Mesenchymal stem cell (in vitro differentiated cells and primary cell): ENCODE measurements at regions not wholly inside any gene's neighbourhood (a gene's known extent, or its start where the extent isn't known, plus 50 kb on each side); places are given as distances from the start of the nearest gene placed in this dataset.
A peak's percentile ranks its signal among the peaks of the same experiment; 100 is the strongest.

Experiments used
- DNase-seq: peaks from one replicate; pipeline ENCODE4 v3.0.0-alpha.2; 2013
- H2AFZ ChIP-seq: one replicate; pipeline ENCODE4 v1.6.1; 2013; ENCODE audit warnings: low read depth, mild to moderate bottlenecking, control low read depth, inconsistent platforms, low read length, moderate library complexity
- H2AK5ac ChIP-seq: 2 replicates; pipeline ENCODE4 v1.6.1; 2013; ENCODE audit warnings: low read length, moderate library complexity, mild to moderate bottlenecking, inconsistent platforms; ENCODE audit not compliant: severe bottlenecking
- H2BK120ac ChIP-seq: one replicate; pipeline ENCODE4 v1.6.1; 2013; ENCODE audit warnings: low read depth, mild to moderate bottlenecking, inconsistent platforms, low read length, moderate library complexity
- H2BK12ac ChIP-seq, 2 experiments: one replicate each; pipeline ENCODE4 v1.6.1; 2013; ENCODE audit warnings: inconsistent platforms in 2 of 2, low read length in 2 of 2, mild to moderate bottlenecking in 2 of 2, moderate library complexity in 2 of 2, control low read depth in 1 of 2
- H2BK15ac ChIP-seq: one replicate; pipeline ENCODE4 v1.6.1; 2013; ENCODE audit warnings: mild to moderate bottlenecking, low read depth, inconsistent platforms; ENCODE audit not compliant: poor library complexity, severe bottlenecking
- H2BK5ac ChIP-seq: 2 replicates; pipeline ENCODE4 v1.6.1; 2013; ENCODE audit warnings: low read depth, mild to moderate bottlenecking, low read length, control low read depth, inconsistent platforms; ENCODE audit not compliant: poor library complexity, severe bottlenecking
- H3K14ac ChIP-seq, 2 experiments: one replicate each; pipeline ENCODE4 v1.6.1; 2013; ENCODE audit warnings: inconsistent platforms in 2 of 2, low read length in 2 of 2, control low read depth in 1 of 2, mild to moderate bottlenecking in 1 of 2, moderate library complexity in 1 of 2
- H3K18ac ChIP-seq, 2 experiments: one replicate each; pipeline ENCODE4 v1.6.1; 2013; ENCODE audit warnings: inconsistent platforms in 2 of 2, low read length in 2 of 2, control low read depth in 1 of 2, low read depth in 1 of 2, mild to moderate bottlenecking in 1 of 2
- H3K23ac ChIP-seq, 2 experiments: one replicate each; pipeline ENCODE4 v1.6.1; 2013; ENCODE audit warnings: inconsistent platforms in 2 of 2, low read length in 2 of 2, mild to moderate bottlenecking in 2 of 2, moderate library complexity in 2 of 2, control low read depth in 1 of 2
- H3K27ac ChIP-seq: 2 replicates; pipeline ENCODE4 v1.5.1; 2013; ENCODE audit warnings: mild to moderate bottlenecking, moderate library complexity, low read length, control low read depth, inconsistent platforms; ENCODE audit not compliant: poor library complexity, severe bottlenecking
- H3K27me3 ChIP-seq, 2 experiments: 2 replicates each; pipeline versions ENCODE4 v1.6.1 to v1.7.0; 2013; ENCODE audit warnings: low read length in 2 of 2, mild to moderate bottlenecking in 2 of 2, moderate library complexity in 2 of 2, control low read depth in 1 of 2, inconsistent platforms in 1 of 2; ENCODE audit not compliant: control insufficient read depth in 1 of 2, insufficient read depth in 1 of 2
- H3K36me3 ChIP-seq, 2 experiments: 2 replicates each; pipeline versions ENCODE4 v1.6.1 to v1.7.0; 2013; ENCODE audit warnings: low read length in 2 of 2, control low read depth in 1 of 2, inconsistent platforms in 1 of 2, low read depth in 1 of 2, mild to moderate bottlenecking in 1 of 2; ENCODE audit not compliant: insufficient read depth in 2 of 2, control insufficient read depth in 1 of 2
- H3K4ac ChIP-seq, 2 experiments: one replicate each; pipeline ENCODE4 v1.6.1; 2013; ENCODE audit warnings: inconsistent platforms in 2 of 2, low read length in 2 of 2, mild to moderate bottlenecking in 2 of 2, moderate library complexity in 2 of 2, control low read depth in 1 of 2, low read depth in 1 of 2
- H3K4me1 ChIP-seq: 2 replicates; pipeline ENCODE4 v1.6.1; 2013; ENCODE audit warnings: low read depth, low read length, control low read depth; ENCODE audit not compliant: control insufficient read depth, insufficient read depth
- H3K4me2 ChIP-seq: 2 replicates; pipeline ENCODE4 v1.6.1; 2013; ENCODE audit warnings: low read length, mild to moderate bottlenecking, inconsistent platforms; ENCODE audit not compliant: poor library complexity, severe bottlenecking
- H3K4me3 ChIP-seq, 2 experiments: 2 replicates each; pipeline versions ENCODE4 v1.5.1 to v1.7.0; 2013; ENCODE audit warnings: low read length in 2 of 2, mild to moderate bottlenecking in 2 of 2, control low read depth in 1 of 2, low read depth in 1 of 2; ENCODE audit not compliant: insufficient read depth in 1 of 2
- H3K79me1 ChIP-seq: replicated peaks from 2 replicates; pipeline ENCODE4 v1.6.1; 2013; ENCODE audit warnings: mild to moderate bottlenecking, control low read depth, low read length, inconsistent platforms; ENCODE audit not compliant: poor library complexity, severe bottlenecking
- H3K9ac ChIP-seq: 2 replicates; pipeline ENCODE4 v1.7.0; 2013; ENCODE audit warnings: mild to moderate bottlenecking, low read length, moderate library complexity
- H3K9me3 ChIP-seq: 2 replicates; pipeline ENCODE4 v1.7.0; 2013; ENCODE audit warnings: mild to moderate bottlenecking, low read length; ENCODE audit not compliant: control insufficient read depth
- H4K8ac ChIP-seq: one replicate; pipeline ENCODE4 v1.6.1; 2013; ENCODE audit warnings: inconsistent platforms, mild to moderate bottlenecking, low read length, moderate library complexity
- H4K91ac ChIP-seq: one replicate; pipeline ENCODE4 v1.6.1; 2013; ENCODE audit warnings: mild to moderate bottlenecking, low read length, inconsistent platforms
- WGBS: methylation state at CpG from one replicate; pipeline ENCODE4 v1.1.7; 2013; ENCODE audit warnings: mixed read lengths; 5-methylcytosine and 5-hydroxymethylcytosine counted together

- no peak overlapping the region for H4K91ac ChIP-seq
- DNase-seq, result no peak
- H3K23ac ChIP-seq, result no peak overlapping the region
- H4K8ac ChIP-seq, result no peak overlapping the region
- no peak overlapping the region for H3K14ac ChIP-seq
- H3K18ac ChIP-seq, result no peak overlapping the region
- no peaks in the 10 kb centered on the region for H3K79me1 ChIP-seq
- H2AK5ac ChIP-seq, result no peak overlapping the region
- H2BK120ac ChIP-seq, result no peak overlapping the region
- no peak overlapping the region for H3K4me2 ChIP-seq
- no peaks in the 10 kb centered on the region for H3K36me3 ChIP-seq
- H3K9ac ChIP-seq, result no peak overlapping the region
- H3K4me1 ChIP-seq, result no peaks in the 10 kb centered on the region
- no peak overlapping the region for H3K4me3 ChIP-seq
- H3K27ac ChIP-seq, result no peak overlapping the region
- peaks cover 5% of the 10 kb centered on the region for H3K9me3 ChIP-seq
- H3K27me3 ChIP-seq, result no peaks in the 10 kb centered on the region
- no peak overlapping the region for H2BK5ac ChIP-seq
- WGBS, result 80% methylated on average over 1 of the region's 1 CpG
- no peak overlapping the region for H2BK12ac ChIP-seq
- no peak overlapping the region for H3K4ac ChIP-seq
- no peak overlapping the region for H2AFZ ChIP-seq
- H2BK15ac ChIP-seq, result no peak overlapping the region
These were observed 421.9 kb upstream of the PRR20A start for GRCh38 chr13:56718791-56719190.

GRCh38 chr13:56720841-56721240 is 419.9 kb upstream of the PRR20A start:
- Histone ChIP-seq H3K4me3 (no peak overlapping the region), H3K27ac (no peak overlapping the region), H2AK5ac (no peak overlapping the region), H2BK15ac (no peak overlapping the region), H3K27me3 (no peaks in the 10 kb centered on the region), H3K18ac (no peak overlapping the region), H3K79me1 (no peaks in the 10 kb centered on the region), H2AFZ (no peak overlapping the region), H3K4me2 (no peak overlapping the region), H3K23ac (no peak overlapping the region), H3K36me3 (no peaks in the 10 kb centered on the region), H3K4me1 (no peaks in the 10 kb centered on the region), H2BK5ac (no peak overlapping the region), H3K14ac (no peak overlapping the region), H2BK12ac (no peak overlapping the region), H4K91ac (no peak overlapping the region), H3K4ac (no peak overlapping the region), H3K9ac (no peak overlapping the region), H2BK120ac (peak overlapping the region; percentile 49), H4K8ac (no peak overlapping the region), H3K9me3 (peaks cover 5% of the 10 kb centered on the region)
- no peak for DNase-seq
- 100% methylated on average over 1 of the region's 1 CpG for WGBS

- Histone ChIP-seq H3K27me3 (no peaks in the 10 kb centered on the region), H3K9me3 (peaks cover 16% of the 10 kb centered on the region), H3K79me1 (no peaks in the 10 kb centered on the region), H2BK120ac (no peak overlapping the region), H3K18ac (no peak overlapping the region), H3K4ac (no peak overlapping the region), H2BK12ac (no peak overlapping the region), H4K8ac (no peak overlapping the region), H3K4me3 (no peak overlapping the region), H2BK5ac (no peak overlapping the region), H3K9ac (no peak overlapping the region), H3K14ac (no peak overlapping the region), H2BK15ac (no peak overlapping the region), H2AFZ (no peak overlapping the region), H3K23ac (no peak overlapping the region), H3K27ac (no peak overlapping the region), H2AK5ac (no peak overlapping the region), H4K91ac (no peak overlapping the region), H3K36me3 (no peaks in the 10 kb centered on the region), H3K4me1 (no peaks in the 10 kb centered on the region), H3K4me2 (no peak overlapping the region)
- DNase-seq, result no peak
- WGBS, result 97% methylated on average over 30 of the region's 35 CpGs
These were observed 405.2 kb upstream of the PRR20A start for GRCh38 chr13:56735537-56735942.

GRCh38 chr13:56736966-56737365 is 403.8 kb upstream of the PRR20A start:
- Histone ChIP-seq H2AFZ (no peak overlapping the region), H3K9ac (no peak overlapping the region), H4K8ac (no peak overlapping the region), H2BK5ac (no peak overlapping the region), H3K14ac (no peak overlapping the region), H3K23ac (no peak overlapping the region), H3K4ac (no peak overlapping the region), H3K18ac (no peak overlapping the region), H3K36me3 (no peaks in the 10 kb centered on the region), H3K9me3 (peaks cover 12% of the 10 kb centered on the region), H3K4me1 (no peaks in the 10 kb centered on the region), H3K79me1 (no peaks in the 10 kb centered on the region), H2BK15ac (no peak overlapping the region), H2BK120ac (no peak overlapping the region), H3K4me3 (no peak overlapping the region), H3K4me2 (no peak overlapping the region), H3K27ac (no peak overlapping the region), H3K27me3 (no peaks in the 10 kb centered on the region), H4K91ac (no peak overlapping the region), H2AK5ac (no peak overlapping the region), H2BK12ac (no peak overlapping the region)
- DNase-seq, result no peak
- WGBS, result 70% methylated on average over 1 of the region's 1 CpG
